K562 (cell line): ENCODE measurements at regions not wholly inside any gene's neighbourhood (a gene's known extent, or its start where the extent isn't known, plus 50 kb on each side); places are given as distances from the start of the nearest gene placed in this dataset.

Experiments used
- ATAC-seq: fragments of 200-7000 bp; cut with Tn5 transposase; 3 replicates; pipeline ENCODE4 v1.9.1; 2020; ENCODE audit warnings: moderate library complexity
- BruUV-seq: library from RNA; stranded (reverse); fragments of 400-500 nt; replicated peaks from 2 replicates; lab custom pipeline; 2021; lab: Mats Ljungman, UMichigan
- CTCF ChIA-PET: fragments of 300-600 bp; formaldehyde crosslinking; extraction: SDS; loops from one replicate; lab custom pipeline; 2021; ENCODE audit warnings: low intra/inter-chr PET ratio; lab: Yijun Ruan, JAX
- POLR2A ChIA-PET: fragments of 300-600, 350-650 bp; sonication (Branson Sonifier 250); formaldehyde crosslinking; extraction: SDS; loops from one replicate; lab custom pipeline; 2021; ENCODE audit warnings: antibody characterized with exemption, inconsistent platforms; lab: Yijun Ruan, JAX
- DNase-seq, 4 experiments: peaks; one replicate each; pipeline versions ENCODE4 v3.0.0 to v3.0.0-alpha.2; 2011 to 2018; ENCODE audit warnings: low spot score in 3 of 4, mixed read lengths in 3 of 4; ENCODE audit errors: extremely low read depth in 1 of 4
- FAIRE-seq: peaks from 2 replicates; lab custom pipeline; 2011; peaks lifted over from hg19 to GRCh38; lab: Jason Lieb, UNC
- H2AFZ ChIP-seq: 2 replicates; pipeline ENCODE4 v1.6.0; 2011; ENCODE audit warnings: low read depth, low read length, control low read depth, inconsistent platforms
- H3K27ac ChIP-seq: fragments of 200-600 bp; 3 replicates; pipeline ENCODE4 v1.8.0; 2011; ENCODE audit warnings: low read depth, mild to moderate bottlenecking, control low read depth, inconsistent platforms, low read length, moderate library complexity, mixed read lengths; ENCODE audit errors: extremely low read depth
- H3K27me3 ChIP-seq, 2 experiments: fragments of 300-600 bp in 1 of 2; 2 replicates in 1 of 2; 3 replicates in 1 of 2; pipeline versions ENCODE4 v1.6.0 to v1.8.0; 2011; ENCODE audit warnings: inconsistent platforms in 2 of 2, low read length in 2 of 2, mild to moderate bottlenecking in 1 of 2, mixed read lengths in 1 of 2, moderate library complexity in 1 of 2; ENCODE audit not compliant: control insufficient read depth in 2 of 2, insufficient read depth in 2 of 2
- H3K36me3 ChIP-seq: fragments of 300-600 bp; 3 replicates; pipeline ENCODE4 v1.8.0; 2011; ENCODE audit warnings: mild to moderate bottlenecking, low read length, inconsistent platforms; ENCODE audit not compliant: control insufficient read depth, insufficient read depth
- H3K4me1 ChIP-seq, 2 experiments: fragments of 200-600 bp in 1 of 2; replicated peaks in 1 of 2; 2 replicates in 1 of 2; 3 replicates in 1 of 2; pipeline versions ENCODE4 v1.5.1 to v1.8.0; 2011; ENCODE audit warnings: inconsistent platforms in 2 of 2, low read length in 2 of 2, mild to moderate bottlenecking in 1 of 2, mixed read lengths in 1 of 2, moderate library complexity in 1 of 2; ENCODE audit not compliant: control insufficient read depth in 2 of 2, insufficient read depth in 2 of 2
- H3K4me2 ChIP-seq: 2 replicates; pipeline ENCODE4 v1.6.1; 2011; ENCODE audit warnings: low read length, control low read depth, inconsistent platforms, mixed read lengths; ENCODE audit not compliant: insufficient read depth
- H3K4me3 ChIP-seq: fragments of 200-600 bp; sonication (generic), shearing (Covaris generic); 2 replicates; pipeline ENCODE4 v1.5.1; 2016; ENCODE audit warnings: control low read depth, inconsistent platforms
- H3K79me2 ChIP-seq: fragments of 200-600 bp; 3 replicates; pipeline ENCODE4 v1.8.0; 2011; ENCODE audit warnings: low read length, inconsistent platforms; ENCODE audit not compliant: control insufficient read depth, insufficient read depth
- H3K9ac ChIP-seq, 2 experiments: 2 replicates each; pipeline versions ENCODE4 v1.6.0 to v1.6.1; 2011; ENCODE audit warnings: low read depth in 2 of 2, low read length in 2 of 2, control low read depth in 1 of 2, inconsistent platforms in 1 of 2, mild to moderate bottlenecking in 1 of 2, mixed read lengths in 1 of 2; ENCODE audit not compliant: insufficient read depth in 1 of 2
- H3K9me1 ChIP-seq: one replicate; pipeline ENCODE4 v1.6.0; 2011; ENCODE audit warnings: inconsistent platforms, mild to moderate bottlenecking, low read length, moderate library complexity; ENCODE audit not compliant: control insufficient read depth, insufficient read depth
- H3K9me3 ChIP-seq: replicated peaks from 2 replicates; pipeline ENCODE4 v1.5.1; 2011; ENCODE audit warnings: low read depth, low read length, inconsistent platforms; ENCODE audit not compliant: control insufficient read depth, insufficient read depth
- H4K20me1 ChIP-seq: replicated peaks from 2 replicates; pipeline ENCODE4 v1.6.1; 2011; ENCODE audit warnings: low read length, inconsistent platforms, mixed read lengths; ENCODE audit not compliant: control insufficient read depth, insufficient read depth
- ATF7 ChIP-seq: fragments of 450-650 bp; IDR thresholded peaks from 2 replicates; pipeline ENCODE4 v1.7.1; 2014; ENCODE audit warnings: mild to moderate bottlenecking, moderate library complexity
- CREBBP ChIP-seq: IDR thresholded peaks from one replicate; pipeline ENCODE4 v1.6.1; 2012; ENCODE audit warnings: low read depth, mild to moderate bottlenecking, control low read depth, inconsistent platforms, low read length
- DDX20 ChIP-seq: fragments of 450-650 bp; IDR thresholded peaks from 2 replicates; pipeline ENCODE4 v1.6.1; 2016; ENCODE audit warnings: missing genetic modification characterization, low read depth, mild to moderate bottlenecking, missing compliant biosample characterization, moderate library complexity
- E2F3 ChIP-seq: fragments of 250-450 bp; sonication (Bioruptor Pico); IDR thresholded peaks from 2 replicates; pipeline ENCODE4 v1.4.0; 2020; ENCODE audit warnings: mild to moderate bottlenecking
- POLR2AphosphoS2 ChIP-seq: IDR thresholded peaks from 2 replicates; pipeline ENCODE4 v1.6.1; 2012; ENCODE audit warnings: low read length, improper control_type of control experiment
- SIRT6 ChIP-seq: IDR thresholded peaks from one replicate; pipeline ENCODE4 v1.6.1; 2012; ENCODE audit warnings: low read depth, mild to moderate bottlenecking, control low read depth, inconsistent platforms, low read length, moderate library complexity
- STAG1 ChIP-seq: sonication (generic); formaldehyde crosslinking; IDR thresholded peaks from 2 replicates; pipeline ENCODE4 v1.5.0; 2020; ENCODE audit warnings: missing genetic modification reagents, borderline replicate concordance
- SUPT5H ChIP-seq: fragments of 450-650 bp; IDR thresholded peaks from 2 replicates; pipeline ENCODE4 v1.6.1; 2016
- ZBTB1 ChIP-seq: sonication (generic); formaldehyde crosslinking; IDR thresholded peaks from 2 replicates; pipeline ENCODE4 v1.8.1; 2023; ENCODE audit warnings: missing genetic modification reagents, low read depth, mild to moderate bottlenecking, borderline replicate concordance
- ZC3H11A ChIP-seq: IDR thresholded peaks from 2 replicates; pipeline ENCODE4 v1.6.1; 2012; ENCODE audit warnings: low read depth, low read length, improper control_type of control experiment
- ZC3H8 ChIP-seq: fragments of 450-650 bp; IDR thresholded peaks from 2 replicates; pipeline ENCODE4 v1.6.1; 2017
- ZKSCAN3 ChIP-seq: fragments of 250-450 bp; sonication (Bioruptor Pico); IDR thresholded peaks from 2 replicates; pipeline ENCODE4 v1.4.0; 2020
- ZNF146 ChIP-seq: IDR thresholded peaks from one replicate; pipeline ENCODE4 v1.6.1; 2018; ENCODE audit warnings: missing compliant biosample characterization; ENCODE audit not compliant: unreplicated experiment
- ZNF695 ChIP-seq: fragments of 450-650 bp; formaldehyde crosslinking; IDR thresholded peaks from 2 replicates; pipeline ENCODE4 v1.4.0; 2020; ENCODE audit warnings: mild to moderate bottlenecking, moderate library complexity
- ZNF699 ChIP-seq: fragments of 250-450 bp; sonication (Bioruptor Pico); IDR thresholded peaks from 2 replicates; pipeline ENCODE4 v1.8.0; 2021; ENCODE audit warnings: mild to moderate bottlenecking, moderate library complexity; ENCODE audit not compliant: insufficient replicate concordance
- WGBS: fragments of 100-300 bp; shearing (Covaris generic); methylation state at CpG from one replicate; pipeline ENCODE4 v1.1.6; 2016; ENCODE audit warnings: low coverage, mixed read lengths; ENCODE audit not compliant: insufficient coverage; ENCODE audit errors: missing lambda C conversion rate; 5-methylcytosine and 5-hydroxymethylcytosine counted together
- in situ Hi-C: fragments of 300-500 bp; cut with MboI; formaldehyde crosslinking; loops from 4 replicates; pipeline ENCODE4 v1.15.0; 2018; ENCODE audit warnings: inconsistent platforms, mixed read lengths
- intact Hi-C: fragments of 100-400 bp; cut with micrococcal nuclease; formaldehyde crosslinking; loops from 2 replicates; pipeline ENCODE4 v1.14.2; 2022
- TF ChIP-seq, protein P1 (sequence below), 2 experiments: fragments of 450-650 bp; IDR thresholded peaks; 2 replicates each; pipeline ENCODE4 v1.6.1; 2016

DNA sequence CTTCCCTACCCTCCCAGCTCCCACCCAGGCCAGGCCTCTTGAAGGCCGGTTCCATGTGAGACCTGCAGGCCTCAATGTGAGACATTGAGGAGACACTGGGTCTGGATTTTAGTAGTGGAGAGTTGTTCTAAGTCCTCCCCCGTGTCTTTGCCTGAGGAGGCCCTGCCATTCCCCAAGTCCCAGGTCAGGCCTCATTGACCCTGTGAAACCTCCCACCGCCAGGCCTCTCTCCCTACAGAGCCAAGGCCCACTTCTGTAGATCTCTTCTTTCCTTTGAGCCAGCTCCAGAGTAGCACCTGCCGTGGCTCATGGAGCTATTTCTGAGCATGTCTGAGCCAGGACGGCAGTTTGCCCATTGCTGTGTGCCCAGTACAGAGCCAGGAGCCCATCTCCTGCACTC lies 1419.6 kb downstream of the TBC1D22A start (continued):
- TF ChIP-seq CREBBP (no peak), STAG1 (CRISPR knock-in tag) (no peak)

DNA sequence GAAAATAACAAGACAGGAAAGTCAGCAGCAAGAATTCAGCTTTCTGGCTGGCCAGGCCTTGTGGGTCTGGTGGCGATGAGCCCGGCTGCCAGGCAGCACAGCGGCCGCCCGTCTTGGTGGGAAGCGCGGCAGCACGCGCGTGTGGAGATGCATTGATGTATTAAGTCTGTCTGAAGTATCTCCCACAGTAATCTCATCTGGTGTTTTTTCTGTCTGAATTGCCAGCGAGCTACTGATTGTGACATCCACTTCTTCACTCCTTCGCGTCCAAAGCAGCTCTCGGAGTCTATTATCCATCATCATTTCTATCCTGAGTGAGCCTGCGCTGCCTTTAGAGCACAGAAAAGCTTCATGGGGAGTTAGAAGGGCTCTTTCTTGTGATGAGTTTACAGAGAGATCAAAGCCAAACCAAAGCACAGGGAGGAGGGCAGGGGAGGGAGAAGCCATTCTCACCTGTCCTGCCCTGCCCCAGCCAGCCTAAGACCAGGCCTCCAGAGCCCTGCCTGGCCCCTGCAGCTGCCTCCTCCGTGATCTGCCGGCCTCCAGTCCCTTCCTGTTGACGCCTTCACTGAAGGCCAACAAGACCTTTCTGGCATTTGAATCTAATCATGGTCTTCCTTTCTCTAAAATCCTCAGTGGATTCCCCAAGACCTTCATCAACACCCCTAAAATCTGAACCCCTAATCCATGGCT lies 1419.0 kb downstream of the TBC1D22A start:
- ChIA-PET CTCF (no interaction called here), POLR2A (no interaction called here)
- under 1% methylated on average over 14 of the region's 18 CpGs for WGBS
- DNase-seq (no peak), ATAC-seq (no peak), FAIRE-seq (no peak)
- Histone ChIP-seq H3K9me1 (no peaks in the 10 kb centered on the region), H3K4me3 (no peak overlapping the region), H3K9me3 (no peaks in the 10 kb centered on the region), H3K79me2 (no peaks in the 10 kb centered on the region), H2AFZ (no peak overlapping the region), H3K27ac (no peak overlapping the region), H3K4me1 (no peaks in the 10 kb centered on the region), H4K20me1 (no peaks in the 10 kb centered on the region), H3K36me3 (no peaks in the 10 kb centered on the region), H3K9ac (no peak overlapping the region), H3K4me2 (no peak overlapping the region), H3K27me3 (no peaks in the 10 kb centered on the region; a peak in 1 of 5 replicates)
- no TSS peak for BruUV-seq
- TF ChIP-seq, protein P1, sequence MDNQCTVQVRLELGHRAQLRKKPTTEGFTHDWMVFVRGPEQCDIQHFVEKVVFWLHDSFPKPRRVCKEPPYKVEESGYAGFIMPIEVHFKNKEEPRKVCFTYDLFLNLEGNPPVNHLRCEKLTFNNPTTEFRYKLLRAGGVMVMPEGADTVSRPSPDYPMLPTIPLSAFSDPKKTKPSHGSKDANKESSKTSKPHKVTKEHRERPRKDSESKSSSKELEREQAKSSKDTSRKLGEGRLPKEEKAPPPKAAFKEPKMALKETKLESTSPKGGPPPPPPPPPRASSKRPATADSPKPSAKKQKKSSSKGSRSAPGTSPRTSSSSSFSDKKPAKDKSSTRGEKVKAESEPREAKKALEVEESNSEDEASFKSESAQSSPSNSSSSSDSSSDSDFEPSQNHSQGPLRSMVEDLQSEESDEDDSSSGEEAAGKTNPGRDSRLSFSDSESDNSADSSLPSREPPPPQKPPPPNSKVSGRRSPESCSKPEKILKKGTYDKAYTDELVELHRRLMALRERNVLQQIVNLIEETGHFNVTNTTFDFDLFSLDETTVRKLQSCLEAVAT (IDR thresholded peaks at IDR 0.05), result no peak
- no peak for TF ChIP-seq SUPT5H
- no peak for TF ChIP-seq ZC3H11A
- no peak for TF ChIP-seq ZNF699
- no peak for TF ChIP-seq ZNF695 (CRISPR knock-in tag)
- no peak for TF ChIP-seq E2F3
- no peak for TF ChIP-seq POLR2AphosphoS2
- no peak for TF ChIP-seq ZBTB1
- no peak for TF ChIP-seq SIRT6
- no peak for TF ChIP-seq ZKSCAN3 (CRISPR knock-in tag)
- no peak for TF ChIP-seq ZC3H8
- no peak for TF ChIP-seq DDX20 (tag)
- TF ChIP-seq ZNF146 (CRISPR knock-in tag), result no peak
- TF ChIP-seq ATF7, result no peak
- intact Hi-C loops, result no loop called here
- in situ Hi-C loops, result no loop called here
